ENCODE measurements at regions not wholly inside any gene's neighbourhood (a gene's known extent, or its start where the extent isn't known, plus 50 kb on each side); places are given as distances from the start of the nearest gene placed in this dataset.

DNA sequence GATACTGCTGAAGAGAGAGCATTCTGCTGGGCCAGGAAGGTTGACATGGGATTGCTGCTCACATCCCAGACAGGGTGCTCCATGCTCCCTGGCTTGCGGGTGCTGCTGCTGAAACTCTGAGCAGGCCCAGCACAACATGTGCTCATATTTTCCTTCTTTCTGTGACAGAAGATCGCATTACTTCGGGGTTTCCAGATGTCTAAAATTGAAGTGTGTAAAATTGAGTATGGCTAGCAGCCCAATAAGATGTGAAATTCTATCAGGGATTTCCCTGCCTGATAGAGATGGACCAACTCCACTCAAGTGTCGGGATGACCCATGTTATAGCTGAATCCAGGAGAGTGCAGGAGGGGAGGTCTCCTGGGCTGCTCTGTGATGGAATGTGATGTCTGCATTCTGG is 55.6 kb upstream of the KL start:
- H4K20me1 ChIP-seq (ENCODE audit: insufficient read depth) = no peaks in the 10 kb centered on the region
- no peaks in the 10 kb centered on the region for H3K4me1 ChIP-seq (ENCODE audit: control insufficient read depth in 1 of 2, insufficient read depth in 2 of 2, low read length in 2 of 2)
- BruUV-seq (replicated peaks) = no TSS peak
- ChIA-PET RAD21 (ENCODE audit: low non-redundant PET in 1 of 2, low total read pairs in 2 of 2, uncharacterized antibody in 2 of 2, unreplicated experiment in 2 of 2) (no interaction called here), CTCF (no interaction called here), POLR2A (no interaction called here)
- H2AFZ ChIP-seq (ENCODE audit: low read depth, low read length, poor library complexity, severe bottlenecking) = no peak overlapping the region
- no peak overlapping the region for H3K27ac ChIP-seq (ENCODE audit: low read depth, low read length)
- ATAC-seq = no peak
- intact Hi-C loops (cut with micrococcal nuclease) = no loop called here
- no peak for DNase-seq (ENCODE audit: low read depth, low spot score)
- no peak overlapping the region for H3K9ac ChIP-seq (ENCODE audit: low read length)
- H3K79me2 ChIP-seq (ENCODE audit: insufficient read depth, low read length) = no peaks in the 10 kb centered on the region
- peaks cover 22% of the 10 kb centered on the region; the same call in 1 of the 2 replicates for H3K27me3 ChIP-seq (ENCODE audit: insufficient read depth, low read length)
- no peaks in the 10 kb centered on the region for H3K36me3 ChIP-seq (ENCODE audit: control insufficient read depth in 1 of 2, insufficient read depth in 2 of 2, low read length in 2 of 2)
- H3K9me2 ChIP-seq (ENCODE audit: insufficient read depth) = no peaks in the 10 kb centered on the region
- no peaks in the 10 kb centered on the region for H3K9me3 ChIP-seq (ENCODE audit: control insufficient read depth in 1 of 2, insufficient read depth in 1 of 2, low read depth in 1 of 2, low read length in 2 of 2)
- H3K4me3 ChIP-seq (replicated peaks in 1 of 2; ENCODE audit: low read depth in 1 of 2, low read length in 2 of 2) = no peak overlapping the region
- TF ChIP-seq YY1 (IDR thresholded peaks at IDR 0.05; ENCODE audit: extremely low read depth, insufficient replicate concordance, low read depth, low read length) = no peak
- TF ChIP-seq POLR2AphosphoS5 (IDR thresholded peaks at IDR 0.05; ENCODE audit: low read depth, low read length) = no peak
- no peak for TF ChIP-seq EGR1 (IDR thresholded peaks at IDR 0.05; ENCODE audit: low read depth)
- TF ChIP-seq RAD21 (IDR thresholded peaks at IDR 0.05; ENCODE audit: low read depth) = no peak
- no peak for TF ChIP-seq POLR2A (IDR thresholded peaks at IDR 0.05; ENCODE audit: borderline replicate concordance, extremely low read depth, insufficient read depth, insufficient read length)
- H3K4me2 ChIP-seq (ENCODE audit: low read length) = no peak overlapping the region

DNA sequence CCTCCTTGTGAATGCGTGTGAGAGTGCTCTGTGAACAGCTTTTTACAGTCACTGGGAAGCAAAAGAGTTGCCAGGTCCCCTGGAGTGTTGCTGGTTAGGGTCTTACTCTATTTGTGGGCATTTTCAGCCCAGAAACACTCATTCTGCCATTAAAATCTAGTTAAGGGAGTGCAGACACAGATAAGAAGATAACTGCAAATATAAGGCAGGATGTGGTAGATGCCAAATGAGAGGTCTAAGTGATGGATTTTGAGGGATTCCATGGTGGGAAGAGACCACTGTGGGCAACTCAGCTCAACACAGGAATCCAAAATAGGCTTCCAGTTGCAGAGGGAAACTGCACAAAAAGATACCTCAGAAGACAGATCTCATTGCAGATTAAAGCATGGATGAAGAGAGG is 54.5 kb upstream of the KL start:
- no peak overlapping the region for H2AFZ ChIP-seq (ENCODE audit: low read depth, low read length, poor library complexity, severe bottlenecking)
- no peak overlapping the region for H3K27ac ChIP-seq (ENCODE audit: low read depth, low read length)
- no peaks in the 10 kb centered on the region for H4K20me1 ChIP-seq (ENCODE audit: insufficient read depth)
- no peak for ATAC-seq
- TF ChIP-seq EZH2phosphoT487 (IDR thresholded peaks at IDR 0.05; ENCODE audit: borderline replicate concordance) (no peak), SP1 (IDR thresholded peaks at IDR 0.05; ENCODE audit: low read depth) (no peak), SRF (IDR thresholded peaks at IDR 0.05; ENCODE audit: low read depth) (no peak), ZNF274 (IDR thresholded peaks at IDR 0.05; ENCODE audit: low read depth, low read length) (no peak), POLR2A (IDR thresholded peaks at IDR 0.05; ENCODE audit: borderline replicate concordance, extremely low read depth, insufficient read depth, insufficient read length) (no peak), EGR1 (IDR thresholded peaks at IDR 0.05; ENCODE audit: low read depth) (no peak), TCF7L2 (IDR thresholded peaks at IDR 0.05; ENCODE audit: borderline replicate concordance, extremely low read depth, insufficient read depth, insufficient read length) (no peak), SIN3A (IDR thresholded peaks at IDR 0.05; ENCODE audit: low read depth) (no peak), CEBPB (IDR thresholded peaks at IDR 0.05; ENCODE audit: low read depth) (no peak)
- TF ChIP-seq, protein P1, sequence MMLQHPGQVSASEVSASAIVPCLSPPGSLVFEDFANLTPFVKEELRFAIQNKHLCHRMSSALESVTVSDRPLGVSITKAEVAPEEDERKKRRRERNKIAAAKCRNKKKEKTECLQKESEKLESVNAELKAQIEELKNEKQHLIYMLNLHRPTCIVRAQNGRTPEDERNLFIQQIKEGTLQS (IDR thresholded peaks at IDR 0.05) = no peak
- TF ChIP-seq, protein P2, sequence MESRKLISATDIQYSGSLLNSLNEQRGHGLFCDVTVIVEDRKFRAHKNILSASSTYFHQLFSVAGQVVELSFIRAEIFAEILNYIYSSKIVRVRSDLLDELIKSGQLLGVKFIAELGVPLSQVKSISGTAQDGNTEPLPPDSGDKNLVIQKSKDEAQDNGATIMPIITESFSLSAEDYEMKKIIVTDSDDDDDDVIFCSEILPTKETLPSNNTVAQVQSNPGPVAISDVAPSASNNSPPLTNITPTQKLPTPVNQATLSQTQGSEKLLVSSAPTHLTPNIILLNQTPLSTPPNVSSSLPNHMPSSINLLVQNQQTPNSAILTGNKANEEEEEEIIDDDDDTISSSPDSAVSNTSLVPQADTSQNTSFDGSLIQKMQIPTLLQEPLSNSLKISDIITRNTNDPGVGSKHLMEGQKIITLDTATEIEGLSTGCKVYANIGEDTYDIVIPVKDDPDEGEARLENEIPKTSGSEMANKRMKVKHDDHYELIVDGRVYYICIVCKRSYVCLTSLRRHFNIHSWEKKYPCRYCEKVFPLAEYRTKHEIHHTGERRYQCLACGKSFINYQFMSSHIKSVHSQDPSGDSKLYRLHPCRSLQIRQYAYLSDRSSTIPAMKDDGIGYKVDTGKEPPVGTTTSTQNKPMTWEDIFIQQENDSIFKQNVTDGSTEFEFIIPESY (IDR thresholded peaks at IDR 0.05; ENCODE audit: extremely low read depth, insufficient replicate concordance, low read length) = no peak
- TF ChIP-seq, protein P3, sequence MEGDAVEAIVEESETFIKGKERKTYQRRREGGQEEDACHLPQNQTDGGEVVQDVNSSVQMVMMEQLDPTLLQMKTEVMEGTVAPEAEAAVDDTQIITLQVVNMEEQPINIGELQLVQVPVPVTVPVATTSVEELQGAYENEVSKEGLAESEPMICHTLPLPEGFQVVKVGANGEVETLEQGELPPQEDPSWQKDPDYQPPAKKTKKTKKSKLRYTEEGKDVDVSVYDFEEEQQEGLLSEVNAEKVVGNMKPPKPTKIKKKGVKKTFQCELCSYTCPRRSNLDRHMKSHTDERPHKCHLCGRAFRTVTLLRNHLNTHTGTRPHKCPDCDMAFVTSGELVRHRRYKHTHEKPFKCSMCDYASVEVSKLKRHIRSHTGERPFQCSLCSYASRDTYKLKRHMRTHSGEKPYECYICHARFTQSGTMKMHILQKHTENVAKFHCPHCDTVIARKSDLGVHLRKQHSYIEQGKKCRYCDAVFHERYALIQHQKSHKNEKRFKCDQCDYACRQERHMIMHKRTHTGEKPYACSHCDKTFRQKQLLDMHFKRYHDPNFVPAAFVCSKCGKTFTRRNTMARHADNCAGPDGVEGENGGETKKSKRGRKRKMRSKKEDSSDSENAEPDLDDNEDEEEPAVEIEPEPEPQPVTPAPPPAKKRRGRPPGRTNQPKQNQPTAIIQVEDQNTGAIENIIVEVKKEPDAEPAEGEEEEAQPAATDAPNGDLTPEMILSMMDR (IDR thresholded peaks at IDR 0.05 in 2 of 3, conservative IDR thresholded peaks at IDR 0.05 in 1 of 3; ENCODE audit: borderline replicate concordance in 1 of 3, insufficient read depth in 1 of 3, low read depth in 2 of 3, low read length in 2 of 3) = no peak
- H3K4me3 ChIP-seq (replicated peaks in 1 of 2; ENCODE audit: low read depth in 1 of 2, low read length in 2 of 2) = no peak overlapping the region
- H3K4me2 ChIP-seq (ENCODE audit: low read length) = no peak overlapping the region
- no peaks in the 10 kb centered on the region for H3K36me3 ChIP-seq (ENCODE audit: control insufficient read depth in 1 of 2, insufficient read depth in 2 of 2, low read length in 2 of 2)
- no peak for DNase-seq (ENCODE audit: low read depth, low spot score)
- H3K9ac ChIP-seq (ENCODE audit: low read length) = no peak overlapping the region
- RAD21 ChIA-PET (ENCODE audit: low non-redundant PET in 1 of 2, low total read pairs in 2 of 2, uncharacterized antibody in 2 of 2, unreplicated experiment in 2 of 2) = no interaction called here
- no TSS peak for BruUV-seq (replicated peaks)
- intact Hi-C loops (cut with micrococcal nuclease) = no loop called here
- POLR2A ChIA-PET = no interaction called here
- H3K4me1 ChIP-seq (ENCODE audit: control insufficient read depth in 1 of 2, insufficient read depth in 2 of 2, low read length in 2 of 2) = no peaks in the 10 kb centered on the region
- H3K9me2 ChIP-seq (ENCODE audit: insufficient read depth) = no peaks in the 10 kb centered on the region
- peaks cover 20% of the 10 kb centered on the region; the same call in 1 of the 2 replicates for H3K27me3 ChIP-seq (ENCODE audit: insufficient read depth, low read length)
- no peaks in the 10 kb centered on the region for H3K79me2 ChIP-seq (ENCODE audit: insufficient read depth, low read length)
- CTCF ChIA-PET = no interaction called here
- H3K9me3 ChIP-seq (ENCODE audit: control insufficient read depth in 1 of 2, insufficient read depth in 1 of 2, low read depth in 1 of 2, low read length in 2 of 2) = no peaks in the 10 kb centered on the region

Measured in HCT116 (cell line).